ENCODE measurements at regions not wholly inside any gene's neighbourhood (a gene's known extent, or its start where the extent isn't known, plus 50 kb on each side); places are given as distances from the start of the nearest gene placed in this dataset.

DNA sequence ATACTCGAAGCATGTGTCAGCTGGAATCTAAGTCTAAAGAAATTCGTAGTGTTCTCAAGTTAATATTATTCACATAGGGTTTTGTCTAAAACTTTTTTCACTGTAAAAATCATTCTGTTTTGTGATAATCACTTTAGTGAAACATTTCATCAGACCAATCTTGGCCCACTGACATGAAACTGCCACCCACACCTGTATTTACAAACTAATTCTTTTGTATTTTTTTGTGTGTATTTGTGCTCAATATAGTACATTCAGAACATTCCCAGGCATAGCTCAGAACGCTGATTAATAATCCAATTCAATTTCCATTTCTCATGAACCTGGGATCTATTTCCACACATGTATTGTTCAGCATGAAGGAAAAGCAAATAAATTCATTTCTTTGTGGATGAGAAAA, 191.7 kb downstream of the RASSF9 start:
- TF ChIP-seq CTCF (IDR thresholded peaks at IDR 0.05; ENCODE audit: low read length), result no peak
- no peak for TF ChIP-seq EZH2phosphoT487 (IDR thresholded peaks at IDR 0.05; ENCODE audit: low read length)
- TF ChIP-seq EZH2 (optimal IDR thresholded peaks at IDR 0.05; ENCODE audit: low read depth, low read length), result no peak
- no peak overlapping the region for H2AFZ ChIP-seq (ENCODE audit: low read length)
- no peaks in the 10 kb centered on the region for H3K9me2 ChIP-seq (replicated peaks; ENCODE audit: insufficient read depth, low read length)
- no peak overlapping the region for H3K4me2 ChIP-seq (ENCODE audit: low read depth, low read length)
- no peaks in the 10 kb centered on the region for H3K9me3 ChIP-seq (replicated peaks; ENCODE audit: insufficient read depth, low read length)
- no peak overlapping the region for H3K27ac ChIP-seq (ENCODE audit: low read length)
- H3K4me1 ChIP-seq (ENCODE audit: low read length), result no peaks in the 10 kb centered on the region
- no peaks in the 10 kb centered on the region for H4K20me1 ChIP-seq (ENCODE audit: insufficient read depth, low read length)
- no peaks in the 10 kb centered on the region for H3K79me2 ChIP-seq (ENCODE audit: low read length)
- H3K9ac ChIP-seq (ENCODE audit: low read length), result no peak overlapping the region
- no peak overlapping the region for H3K4me3 ChIP-seq (ENCODE audit: low read length)
- no peak for DNase-seq
- no peaks in the 10 kb centered on the region for H3K36me3 ChIP-seq (replicated peaks; ENCODE audit: insufficient read depth, low read length)
- H3K27me3 ChIP-seq (replicated peaks; ENCODE audit: insufficient read depth, low read length), result no peaks in the 10 kb centered on the region
- H3F3A ChIP-seq (ENCODE audit: insufficient read depth, low read length), result no peaks in the 10 kb centered on the region

DNA sequence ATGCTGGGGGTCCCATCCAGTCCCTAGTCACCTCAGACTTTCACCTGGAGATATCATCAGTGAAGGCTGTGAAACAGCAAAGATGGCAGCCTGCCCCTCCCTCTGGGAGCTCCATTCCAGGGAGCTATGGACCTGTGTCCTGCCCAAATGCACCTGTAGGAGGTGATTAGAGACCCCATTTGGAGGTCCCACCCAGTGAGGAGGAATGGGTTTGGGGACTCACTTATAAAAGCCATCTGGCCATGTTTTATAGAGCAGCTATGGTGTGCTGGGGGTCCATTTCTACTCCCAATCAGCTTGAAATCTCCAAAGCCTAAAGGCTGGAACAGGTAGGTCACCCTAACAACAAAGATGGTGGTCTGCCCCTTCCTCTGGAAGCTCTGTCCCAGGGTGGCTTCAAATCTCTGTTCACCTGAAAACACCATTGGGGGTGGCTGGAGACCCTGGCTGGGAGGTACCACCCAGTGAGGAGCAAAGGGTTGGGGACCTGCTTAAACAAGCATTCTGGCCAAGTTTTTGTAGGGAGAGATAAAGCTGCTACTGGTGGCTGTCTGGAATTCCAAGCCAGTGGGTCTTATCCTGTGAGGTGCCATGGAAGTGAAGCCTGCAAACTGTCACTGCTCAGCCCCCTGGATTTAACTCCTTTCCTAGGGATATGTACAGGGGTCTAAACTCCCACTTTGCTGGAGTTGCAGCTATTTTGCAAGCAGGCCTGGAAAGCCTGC, 182.3 kb downstream of the RASSF9 start:
- no peak for DNase-seq
- H3K9me3 ChIP-seq (replicated peaks; ENCODE audit: insufficient read depth, low read length), result no peaks in the 10 kb centered on the region
- no peaks in the 10 kb centered on the region for H4K20me1 ChIP-seq (ENCODE audit: insufficient read depth, low read length)

GRCh38 chr12:85654456-85654840, 181.8 kb downstream of the RASSF9 start:
- Histone ChIP-seq H3K9me2 (replicated peaks; ENCODE audit: insufficient read depth, low read length) (no peaks in the 10 kb centered on the region), H3K27ac (ENCODE audit: low read length) (no peak overlapping the region), H3K4me1 (ENCODE audit: low read length) (no peaks in the 10 kb centered on the region), H3K4me3 (ENCODE audit: low read length) (no peak overlapping the region), H2AFZ (ENCODE audit: low read length) (no peak overlapping the region), H3K27me3 (replicated peaks; ENCODE audit: insufficient read depth, low read length) (no peaks in the 10 kb centered on the region), H3K4me2 (ENCODE audit: low read depth, low read length) (no peak overlapping the region), H3K9ac (ENCODE audit: low read length) (no peak overlapping the region), H3K79me2 (ENCODE audit: low read length) (no peaks in the 10 kb centered on the region), H3F3A (ENCODE audit: insufficient read depth, low read length) (no peaks in the 10 kb centered on the region), H4K20me1 (ENCODE audit: insufficient read depth, low read length) (no peaks in the 10 kb centered on the region), H3K36me3 (replicated peaks; ENCODE audit: insufficient read depth, low read length) (no peaks in the 10 kb centered on the region), H3K9me3 (replicated peaks; ENCODE audit: insufficient read depth, low read length) (no peaks in the 10 kb centered on the region)
- DNase-seq, result no peak
- TF ChIP-seq CTCF (IDR thresholded peaks at IDR 0.05; ENCODE audit: low read length) (no peak), EZH2phosphoT487 (IDR thresholded peaks at IDR 0.05; ENCODE audit: low read length) (no peak), EZH2 (optimal IDR thresholded peaks at IDR 0.05; ENCODE audit: low read depth, low read length) (no peak)

More for the DNA sequence above, 182.3 kb downstream of the RASSF9 start:
- Histone ChIP-seq H3K27ac (ENCODE audit: low read length) (no peak overlapping the region), H3K9ac (ENCODE audit: low read length) (no peak overlapping the region), H3K9me2 (replicated peaks; ENCODE audit: insufficient read depth, low read length) (no peaks in the 10 kb centered on the region), H3K4me1 (ENCODE audit: low read length) (no peaks in the 10 kb centered on the region), H3K36me3 (replicated peaks; ENCODE audit: insufficient read depth, low read length) (no peaks in the 10 kb centered on the region), H3K4me2 (ENCODE audit: low read depth, low read length) (no peak overlapping the region), H3K27me3 (replicated peaks; ENCODE audit: insufficient read depth, low read length) (no peaks in the 10 kb centered on the region), H2AFZ (ENCODE audit: low read length) (no peak overlapping the region), H3K4me3 (ENCODE audit: low read length) (no peak overlapping the region), H3K79me2 (ENCODE audit: low read length) (no peaks in the 10 kb centered on the region), H3F3A (ENCODE audit: insufficient read depth, low read length) (no peaks in the 10 kb centered on the region)
- TF ChIP-seq EZH2phosphoT487 (IDR thresholded peaks at IDR 0.05; ENCODE audit: low read length), result no peak
- no peak for TF ChIP-seq EZH2 (optimal IDR thresholded peaks at IDR 0.05; ENCODE audit: low read depth, low read length)
- no peak for TF ChIP-seq CTCF (IDR thresholded peaks at IDR 0.05; ENCODE audit: low read length)
